DND-41 (cell line): ENCODE measurements at regions not wholly inside any gene's neighbourhood (a gene's known extent, or its start where the extent isn't known, plus 50 kb on each side); places are given as distances from the start of the nearest gene placed in this dataset.
"Not testable (repeated sequence)": the region's sequence is repeated elsewhere in the genome, so short reads cannot be mapped to it uniquely, and the experiment has no call there.

Source experiments
- ATAC-seq: fragments of 200-7000 bp; cut with Tn5 transposase; 3 replicates; pipeline ENCODE4 v1.9.1; 2021; ENCODE audit warnings: low read depth; ENCODE audit not compliant: insufficient read depth
- DNase-seq: peaks from one replicate; pipeline ENCODE4 v3.0.0-alpha.2; 2020
- H2AFZ ChIP-seq: 2 replicates; pipeline ENCODE4 v1.6.0; 2012; ENCODE audit warnings: low read depth, low read length
- H3K27ac ChIP-seq: 2 replicates; pipeline ENCODE4 v1.5.1; 2012; ENCODE audit warnings: low read length, inconsistent platforms
- H3K27me3 ChIP-seq: fragments of 200-600 bp; sonication (generic); 2 replicates; pipeline ENCODE4 v1.6.0; 2012; ENCODE audit warnings: low read length, mild to moderate bottlenecking, inconsistent platforms; ENCODE audit not compliant: insufficient read depth, poor library complexity
- H3K36me3 ChIP-seq: 2 replicates; pipeline ENCODE4 v1.5.1; 2012; ENCODE audit warnings: low read length, inconsistent platforms; ENCODE audit not compliant: insufficient read depth
- H3K4me1 ChIP-seq: 2 replicates; pipeline ENCODE4 v1.5.1; 2012; ENCODE audit warnings: mild to moderate bottlenecking, low read length; ENCODE audit not compliant: insufficient read depth
- H3K4me2 ChIP-seq: 2 replicates; pipeline ENCODE4 v1.6.0; 2012; ENCODE audit warnings: mild to moderate bottlenecking, moderate library complexity, low read length, inconsistent platforms; ENCODE audit not compliant: insufficient read depth
- H3K4me3 ChIP-seq, 2 experiments: fragments of 200-600 bp in 1 of 2; shearing (Covaris generic) in 1 of 2; 2 replicates each; pipeline ENCODE4 v1.5.1; 2012 to 2016; ENCODE audit warnings: inconsistent platforms in 2 of 2, low read length in 2 of 2, mild to moderate bottlenecking in 2 of 2, low read depth in 1 of 2, moderate library complexity in 1 of 2
- H3K79me2 ChIP-seq: 2 replicates; pipeline ENCODE4 v1.6.0; 2012; ENCODE audit warnings: low read length, inconsistent platforms; ENCODE audit not compliant: insufficient read depth
- H3K9ac ChIP-seq: 2 replicates; pipeline ENCODE4 v1.6.0; 2012; ENCODE audit warnings: low read depth, mild to moderate bottlenecking, inconsistent platforms, low read length, moderate library complexity
- H3K9me3 ChIP-seq: 2 replicates; pipeline ENCODE4 v1.5.1; 2012; ENCODE audit warnings: low read length, moderate library complexity, mild to moderate bottlenecking, inconsistent platforms; ENCODE audit not compliant: insufficient read depth, severe bottlenecking
- H4K20me1 ChIP-seq: 2 replicates; pipeline ENCODE4 v1.6.0; 2012; ENCODE audit warnings: low read length; ENCODE audit not compliant: insufficient read depth
- CTCF ChIP-seq: IDR thresholded peaks from 2 replicates; pipeline ENCODE4 v1.5.1; 2012; ENCODE audit warnings: borderline replicate concordance, low read length, moderate library complexity, mild to moderate bottlenecking; ENCODE audit not compliant: poor library complexity, severe bottlenecking; ENCODE audit errors: extremely low read depth

- H3K9me3 ChIP-seq, H3K27me3 ChIP-seq, H4K20me1 ChIP-seq, H3K4me2 ChIP-seq, DNase-seq, H3K36me3 ChIP-seq, H3K9ac ChIP-seq, H2AFZ ChIP-seq, H3K4me1 ChIP-seq, ATAC-seq, H3K27ac ChIP-seq, H3K79me2 ChIP-seq, H3K4me3 ChIP-seq: not testable (repeated sequence)
Measured at GRCh38 chr4:8972635-8973034, 101.0 kb upstream of the HMX1 start.

- not testable (repeated sequence) for H3K9ac ChIP-seq, H3K79me2 ChIP-seq, H3K4me2 ChIP-seq, H2AFZ ChIP-seq, H3K4me3 ChIP-seq, H3K9me3 ChIP-seq, H3K27me3 ChIP-seq, H3K27ac ChIP-seq, ATAC-seq, DNase-seq, H3K4me1 ChIP-seq, H4K20me1 ChIP-seq, H3K36me3 ChIP-seq
Measured at GRCh38 chr4:8965896-8966295, 94.3 kb upstream of the HMX1 start.

- DNase-seq, H3K9ac ChIP-seq, H3K4me3 ChIP-seq, H3K27ac ChIP-seq, ATAC-seq, H3K4me1 ChIP-seq, H2AFZ ChIP-seq, H3K27me3 ChIP-seq, H3K79me2 ChIP-seq, H3K36me3 ChIP-seq, H3K4me2 ChIP-seq, H4K20me1 ChIP-seq, H3K9me3 ChIP-seq: not testable (repeated sequence)
Measured at GRCh38 chr4:8964201-8964788, 92.7 kb upstream of the HMX1 start.

GRCh38 chr4:8963533-8963932, 91.9 kb upstream of the HMX1 start:
- DNase-seq = not testable (repeated sequence)

GRCh38 chr4:8961343-8961742, 89.7 kb upstream of the HMX1 start:
- not testable (repeated sequence) for H3K27me3 ChIP-seq, H3K4me3 ChIP-seq, H3K27ac ChIP-seq, H3K4me1 ChIP-seq, H2AFZ ChIP-seq, ATAC-seq, H3K9ac ChIP-seq, H3K9me3 ChIP-seq, H3K36me3 ChIP-seq, H4K20me1 ChIP-seq, H3K79me2 ChIP-seq, H3K4me2 ChIP-seq
- DNase-seq = peak; percentile 64
- TF ChIP-seq CTCF = peak; percentile 58

More at GRCh38 chr4:8963533-8963932, 91.9 kb upstream of the HMX1 start:
- not testable (repeated sequence) for H2AFZ ChIP-seq, H3K9me3 ChIP-seq, H3K4me2 ChIP-seq, H4K20me1 ChIP-seq, H3K27me3 ChIP-seq, H3K36me3 ChIP-seq, H3K4me1 ChIP-seq, H3K4me3 ChIP-seq, H3K79me2 ChIP-seq, H3K9ac ChIP-seq, ATAC-seq, H3K27ac ChIP-seq

- not testable (repeated sequence) for H3K79me2 ChIP-seq, H3K4me1 ChIP-seq, ATAC-seq, H2AFZ ChIP-seq, DNase-seq, H3K27ac ChIP-seq, H3K4me2 ChIP-seq, H3K9me3 ChIP-seq, H3K9ac ChIP-seq, H4K20me1 ChIP-seq, H3K36me3 ChIP-seq, H3K4me3 ChIP-seq, H3K27me3 ChIP-seq
Measured at GRCh38 chr4:8959471-8959870, 87.8 kb upstream of the HMX1 start.

- not testable (repeated sequence) for DNase-seq, H3K4me1 ChIP-seq, H3K36me3 ChIP-seq, H3K79me2 ChIP-seq, H3K9ac ChIP-seq, H3K4me2 ChIP-seq, H3K27ac ChIP-seq, ATAC-seq, H2AFZ ChIP-seq, H3K9me3 ChIP-seq, H3K27me3 ChIP-seq, H4K20me1 ChIP-seq, H3K4me3 ChIP-seq
Measured at GRCh38 chr4:8954001-8954400, 82.4 kb upstream of the HMX1 start.

- not testable (repeated sequence) for H3K27ac ChIP-seq, H3K36me3 ChIP-seq, DNase-seq, H2AFZ ChIP-seq, H3K79me2 ChIP-seq, H3K4me1 ChIP-seq, H3K9ac ChIP-seq, H3K4me2 ChIP-seq, ATAC-seq, H4K20me1 ChIP-seq, H3K4me3 ChIP-seq, H3K9me3 ChIP-seq, H3K27me3 ChIP-seq
Measured at GRCh38 chr4:8952791-8953190, 81.2 kb upstream of the HMX1 start.
